ENCODE measurements at regions not wholly inside any gene's neighbourhood (a gene's known extent, or its start where the extent isn't known, plus 50 kb on each side); places are given as distances from the start of the nearest gene placed in this dataset.
"Not testable (repeated sequence)": the region's sequence is repeated elsewhere in the genome, so short reads cannot be mapped to it uniquely, and the experiment has no call there.

DNA sequence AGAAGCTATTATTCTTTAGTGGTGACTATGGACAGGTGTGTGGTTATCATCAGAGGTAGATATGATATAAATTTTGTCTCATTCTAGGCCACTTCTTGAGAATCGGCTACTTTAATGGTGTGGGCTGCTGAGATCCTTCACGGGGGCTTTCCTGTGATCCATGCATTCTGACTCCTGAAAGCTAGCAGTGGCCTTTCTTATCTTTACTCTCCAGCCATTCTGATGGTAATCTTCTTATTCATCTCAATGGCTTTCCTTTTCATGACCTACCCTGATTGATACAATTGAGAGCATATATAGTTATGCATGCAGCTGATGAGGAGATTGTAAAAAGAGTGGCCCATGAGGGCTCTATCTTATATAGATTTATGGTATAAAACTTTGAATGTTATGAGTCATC lies 78.3 kb upstream of the ZPLD1 start:
- WGBS: 79% methylated on average over 2 of the region's 2 CpGs
- Histone ChIP-seq H3K36me3 (no peaks in the 10 kb centered on the region), H3K9me3 (no peaks in the 10 kb centered on the region), H3K4me1 (replicated peaks) (no peaks in the 10 kb centered on the region), H3K4me3 (no peak overlapping the region), H3K27me3 (replicated peaks; ENCODE audit: insufficient read depth) (no peaks in the 10 kb centered on the region), H3K27ac (no peak overlapping the region)
- TF ChIP-seq, protein P1, sequence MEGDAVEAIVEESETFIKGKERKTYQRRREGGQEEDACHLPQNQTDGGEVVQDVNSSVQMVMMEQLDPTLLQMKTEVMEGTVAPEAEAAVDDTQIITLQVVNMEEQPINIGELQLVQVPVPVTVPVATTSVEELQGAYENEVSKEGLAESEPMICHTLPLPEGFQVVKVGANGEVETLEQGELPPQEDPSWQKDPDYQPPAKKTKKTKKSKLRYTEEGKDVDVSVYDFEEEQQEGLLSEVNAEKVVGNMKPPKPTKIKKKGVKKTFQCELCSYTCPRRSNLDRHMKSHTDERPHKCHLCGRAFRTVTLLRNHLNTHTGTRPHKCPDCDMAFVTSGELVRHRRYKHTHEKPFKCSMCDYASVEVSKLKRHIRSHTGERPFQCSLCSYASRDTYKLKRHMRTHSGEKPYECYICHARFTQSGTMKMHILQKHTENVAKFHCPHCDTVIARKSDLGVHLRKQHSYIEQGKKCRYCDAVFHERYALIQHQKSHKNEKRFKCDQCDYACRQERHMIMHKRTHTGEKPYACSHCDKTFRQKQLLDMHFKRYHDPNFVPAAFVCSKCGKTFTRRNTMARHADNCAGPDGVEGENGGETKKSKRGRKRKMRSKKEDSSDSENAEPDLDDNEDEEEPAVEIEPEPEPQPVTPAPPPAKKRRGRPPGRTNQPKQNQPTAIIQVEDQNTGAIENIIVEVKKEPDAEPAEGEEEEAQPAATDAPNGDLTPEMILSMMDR (IDR thresholded peaks at IDR 0.05): no peak
- TF ChIP-seq POLR2A (IDR thresholded peaks at IDR 0.05) (no peak), POLR2AphosphoS5 (IDR thresholded peaks at IDR 0.05) (no peak)
- DNase-seq (ENCODE audit: low spot score): no peak
- intact Hi-C loops (cut with DNase I): no loop called here

DNA sequence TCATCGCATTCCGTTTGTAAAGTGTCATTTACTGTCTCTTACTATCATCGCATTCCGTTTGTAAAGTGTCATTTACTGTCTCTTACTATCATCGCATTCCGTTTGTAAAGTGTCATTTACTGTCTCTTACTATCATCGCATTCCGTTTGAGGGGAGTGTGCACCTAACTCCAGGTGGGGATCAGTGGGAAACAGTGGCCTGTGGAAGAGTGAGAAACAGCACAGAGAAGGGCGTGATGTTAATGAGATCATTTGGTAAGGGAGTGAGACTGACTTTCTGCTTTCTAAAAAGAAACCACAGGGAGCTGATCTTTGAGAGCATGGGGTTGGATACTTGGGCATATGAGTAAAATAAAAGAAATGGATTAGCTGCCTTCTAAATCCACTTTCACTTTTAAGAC lies 77.5 kb upstream of the ZPLD1 start:
- H3K9me3 ChIP-seq; H3K4me3 ChIP-seq; H3K27ac ChIP-seq; H3K4me1 ChIP-seq (replicated peaks); H3K27me3 ChIP-seq (replicated peaks; ENCODE audit: insufficient read depth); intact Hi-C loops (cut with DNase I); DNase-seq (ENCODE audit: low spot score); H3K36me3 ChIP-seq: not testable (repeated sequence)
- WGBS: 72% methylated on average over 9 of the region's 9 CpGs

DNA sequence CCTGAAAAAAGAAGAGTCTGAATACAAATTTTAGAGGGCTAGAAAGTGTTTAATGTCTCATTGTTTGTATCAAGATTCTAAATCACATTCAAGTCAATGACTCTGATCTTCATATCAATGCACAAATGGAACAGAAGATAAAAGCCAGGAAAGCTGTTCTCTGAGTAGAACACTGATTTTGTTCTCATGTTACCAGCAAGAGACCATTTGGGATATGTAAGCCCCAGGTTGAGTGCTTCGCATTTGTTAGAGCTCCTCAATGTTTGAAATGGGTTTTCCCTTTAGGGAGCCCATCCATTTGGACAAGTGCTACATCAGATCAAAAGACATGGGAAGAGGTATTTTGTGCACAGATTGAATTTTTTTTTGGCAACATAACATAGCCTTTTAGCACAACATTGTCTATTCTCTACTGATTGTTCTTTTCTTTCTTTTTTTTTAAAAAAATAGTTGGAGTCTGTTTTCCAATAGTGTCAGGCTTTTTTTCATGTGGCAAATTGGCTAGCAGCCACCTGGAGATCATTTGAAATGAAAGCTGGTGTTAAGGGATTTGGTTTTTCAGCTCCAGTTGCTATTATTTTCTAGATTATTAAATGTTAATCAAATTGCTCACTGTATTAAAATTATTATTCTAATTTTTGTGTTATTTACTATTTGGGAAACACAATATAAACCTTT lies 74.5 kb upstream of the ZPLD1 start:
- Histone ChIP-seq H3K36me3 (no peaks in the 10 kb centered on the region), H3K27ac (no peak overlapping the region), H3K4me3 (no peak overlapping the region), H3K4me1 (replicated peaks) (no peaks in the 10 kb centered on the region), H3K9me3 (no peaks in the 10 kb centered on the region), H3K27me3 (replicated peaks; ENCODE audit: insufficient read depth) (no peaks in the 10 kb centered on the region)
- intact Hi-C loops (cut with DNase I): no loop called here
- TF ChIP-seq, protein P1 (IDR thresholded peaks at IDR 0.05): no peak
- TF ChIP-seq POLR2AphosphoS5 (IDR thresholded peaks at IDR 0.05): no peak
- TF ChIP-seq POLR2A (IDR thresholded peaks at IDR 0.05): no peak
- DNase-seq (ENCODE audit: low spot score): no peak
- 65% methylated on average over 1 of the region's 1 CpG for WGBS

DNA sequence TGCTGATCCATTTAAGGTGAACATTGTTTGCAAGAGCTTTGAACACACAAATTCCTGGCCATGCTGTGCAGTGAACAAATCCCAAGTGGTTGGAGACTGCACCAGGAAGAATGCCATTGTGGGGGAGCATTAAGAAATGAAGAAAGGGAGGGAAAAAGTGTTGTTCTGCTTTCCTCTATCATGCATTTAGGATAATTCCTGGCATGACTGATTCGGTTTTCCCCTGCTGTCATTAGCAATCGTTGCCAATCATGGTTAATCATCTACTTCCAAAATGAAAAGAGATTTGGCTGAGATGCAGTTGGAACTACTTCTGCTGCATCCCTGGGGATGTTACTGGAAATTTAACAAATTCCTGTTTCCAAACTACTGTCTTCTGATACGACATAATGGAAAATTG lies 73.7 kb upstream of the ZPLD1 start:
- H3K36me3 ChIP-seq: no peaks in the 10 kb centered on the region
- no peak overlapping the region for H3K27ac ChIP-seq
- TF ChIP-seq POLR2A (IDR thresholded peaks at IDR 0.05) (no peak), POLR2AphosphoS5 (IDR thresholded peaks at IDR 0.05) (no peak)
- TF ChIP-seq, protein P1 (IDR thresholded peaks at IDR 0.05): no peak
- no peak for DNase-seq (ENCODE audit: low spot score)
- H3K27me3 ChIP-seq (replicated peaks; ENCODE audit: insufficient read depth): no peaks in the 10 kb centered on the region
- H3K9me3 ChIP-seq: no peaks in the 10 kb centered on the region
- WGBS: 26% methylated on average over 3 of the region's 3 CpGs
- intact Hi-C loops (cut with DNase I): no loop called here
- no peak overlapping the region for H3K4me3 ChIP-seq
- no peaks in the 10 kb centered on the region for H3K4me1 ChIP-seq (replicated peaks)

GRCh38 chr3:102366116-102366515 lies 68.7 kb upstream of the ZPLD1 start:
- H3K27ac ChIP-seq; H3K36me3 ChIP-seq; DNase-seq (ENCODE audit: low spot score); H3K27me3 ChIP-seq (replicated peaks; ENCODE audit: insufficient read depth); H3K4me1 ChIP-seq (replicated peaks); H3K9me3 ChIP-seq; intact Hi-C loops (cut with DNase I); H3K4me3 ChIP-seq: not testable (repeated sequence)
- WGBS: 45% methylated on average over 1 of the region's 1 CpG

- no peaks in the 10 kb centered on the region for H3K4me1 ChIP-seq (replicated peaks)
- no peak for DNase-seq (ENCODE audit: low spot score)
- intact Hi-C loops (cut with DNase I): no loop called here
- H3K9me3 ChIP-seq: no peaks in the 10 kb centered on the region
- no peaks in the 10 kb centered on the region for H3K36me3 ChIP-seq
- H3K4me3 ChIP-seq: no peak overlapping the region
- TF ChIP-seq POLR2AphosphoS5 (IDR thresholded peaks at IDR 0.05): no peak
- no peak overlapping the region for H3K27ac ChIP-seq
- H3K27me3 ChIP-seq (replicated peaks; ENCODE audit: insufficient read depth): no peaks in the 10 kb centered on the region
- 79% methylated on average over 2 of the region's 2 CpGs for WGBS
These were observed 59.8 kb upstream of the ZPLD1 start for GRCh38 chr3:102374863-102375634.
